ENCODE measurements at regions not wholly inside any gene's neighbourhood (a gene's known extent, or its start where the extent isn't known, plus 50 kb on each side); places are given as distances from the start of the nearest gene placed in this dataset.

GRCh38 chr2:153532140-153532539 lies 53.6 kb upstream of the RPRM start:
- TF ChIP-seq CTCF (IDR thresholded peaks at IDR 0.05) (no peak), POLR2A (IDR thresholded peaks at IDR 0.05) (no peak)
